HCT116 (cell line): ENCODE measurements at regions not wholly inside any gene's neighbourhood (a gene's known extent, or its start where the extent isn't known, plus 50 kb on each side); places are given as distances from the start of the nearest gene placed in this dataset.
"Not testable (repeated sequence)": the region's sequence is repeated elsewhere in the genome, so short reads cannot be mapped to it uniquely, and the experiment has no call there.

ENCODE experiments used
- CTCF ChIP-seq, 3 experiments: fragments of 200-600 bp in 1 of 3; sonication (generic) in 1 of 3; IDR thresholded peaks in 2 of 3; conservative IDR thresholded peaks in 1 of 3; 2 replicates each; pipeline ENCODE4 v1.5.1; 2012 to 2017; ENCODE audit warnings: low read depth in 2 of 3, low read length in 2 of 3, antibody characterized with exemption in 1 of 3, borderline replicate concordance in 1 of 3, control low read depth in 1 of 3, mild to moderate bottlenecking in 1 of 3, mixed read lengths in 1 of 3, mixed run types in 1 of 3, moderate library complexity in 1 of 3; ENCODE audit not compliant: insufficient read depth in 1 of 3
- EZH2 ChIP-seq: fragments of 200-600 bp; sonication (generic); IDR thresholded peaks from 2 replicates; pipeline ENCODE4 v1.6.1; 2017; ENCODE audit warnings: antibody characterized with exemption, mixed run types
- JUND ChIP-seq: IDR thresholded peaks from 2 replicates; pipeline ENCODE4 v1.6.1; 2012
- SP1 ChIP-seq: IDR thresholded peaks from 2 replicates; pipeline ENCODE4 v1.6.1; 2012; ENCODE audit warnings: low read depth

GRCh38 chr15:22519213-22519612 is 60.5 kb downstream of the GOLGA6L22 start:
- not testable (repeated sequence) for TF ChIP-seq CTCF (IDR thresholded peaks at IDR 0.05 in 2 of 3, conservative IDR thresholded peaks at IDR 0.05 in 1 of 3; ENCODE audit: borderline replicate concordance in 1 of 3, insufficient read depth in 1 of 3, low read depth in 2 of 3, low read length in 2 of 3); EZH2; SP1; JUND
